Endothelial cell of umbilical vein (primary cell): ENCODE measurements at regions not wholly inside any gene's neighbourhood (a gene's known extent, or its start where the extent isn't known, plus 50 kb on each side); places are given as distances from the start of the nearest gene placed in this dataset.

Experiments
- BruUV-seq: library from RNA; stranded (reverse); fragments of 400-500 nt; replicated peaks from 2 replicates; lab custom pipeline; 2021; lab: Mats Ljungman, UMichigan
- CTCF ChIA-PET: fragments of 300-600, 350-600 bp; sonication (Branson Sonifier 250); formaldehyde crosslinking; loops from one replicate; lab custom pipeline; 2021; ENCODE audit warnings: antibody characterized with exemption, inconsistent platforms; lab: Charles Lee
- POLR2A ChIA-PET: fragments of 300-600, 350-600 bp; sonication (Branson Sonifier 250); formaldehyde crosslinking; loops from one replicate; lab custom pipeline; 2021; ENCODE audit warnings: antibody characterized with exemption, inconsistent platforms; lab: Charles Lee
- DNase-seq: peaks from one replicate; pipeline ENCODE4 v3.0.0-alpha.2; 2011; ENCODE audit warnings: low read depth, low spot score
- FAIRE-seq: peaks from 2 replicates; lab custom pipeline; 2011; peaks lifted over from hg19 to GRCh38; lab: Jason Lieb, UNC
- H2AFZ ChIP-seq: 2 replicates; pipeline ENCODE4 v1.6.0; 2012; ENCODE audit warnings: low read depth, low read length, control low read depth, inconsistent platforms
- H3K27ac ChIP-seq: 2 replicates; pipeline ENCODE4 v1.5.1; 2011; ENCODE audit warnings: low read depth, mild to moderate bottlenecking, control low read depth, low read length, moderate library complexity; ENCODE audit not compliant: insufficient read depth
- H3K27me3 ChIP-seq, 2 experiments: 2 replicates each; pipeline versions ENCODE4 v1.6.0 to v1.6.1; 2011; ENCODE audit warnings: low read length in 2 of 2, mixed read lengths in 1 of 2; ENCODE audit not compliant: control insufficient read depth in 2 of 2, insufficient read depth in 2 of 2
- H3K36me3 ChIP-seq, 2 experiments: 2 replicates in 1 of 2; 3 replicates in 1 of 2; pipeline ENCODE4 v1.5.1; 2011; ENCODE audit warnings: low read length in 2 of 2, mild to moderate bottlenecking in 1 of 2, moderate library complexity in 1 of 2; ENCODE audit not compliant: control insufficient read depth in 2 of 2, insufficient read depth in 2 of 2; ENCODE audit errors: extremely low read depth in 1 of 2
- H3K4me1 ChIP-seq: 3 replicates; pipeline ENCODE4 v1.5.1; 2011; ENCODE audit warnings: mild to moderate bottlenecking, low read length; ENCODE audit not compliant: control insufficient read depth, insufficient read depth; ENCODE audit errors: extremely low read depth
- H3K4me2 ChIP-seq: 2 replicates; pipeline ENCODE4 v1.6.1; 2011; ENCODE audit warnings: low read length, control low read depth, mixed read lengths; ENCODE audit not compliant: insufficient read depth
- H3K4me3 ChIP-seq, 3 experiments: fragments of 200-600 bp in 1 of 3; sonication (generic), shearing (Covaris generic) in 1 of 3; replicated peaks in 1 of 3; 2 replicates each; pipeline ENCODE4 v1.5.1; 2011 to 2016; ENCODE audit warnings: control low read depth in 3 of 3, low read length in 3 of 3, mild to moderate bottlenecking in 2 of 3, inconsistent platforms in 1 of 3, low read depth in 1 of 3, moderate library complexity in 1 of 3; ENCODE audit not compliant: insufficient read depth in 1 of 3
- H3K79me2 ChIP-seq: 2 replicates; pipeline ENCODE4 v1.6.0; 2012; ENCODE audit warnings: low read length, inconsistent platforms; ENCODE audit not compliant: control insufficient read depth, insufficient read depth
- H3K9ac ChIP-seq: replicated peaks from 2 replicates; pipeline ENCODE3; 2011; ENCODE audit warnings: low read length, control low read depth; ENCODE audit not compliant: insufficient read depth; ENCODE audit errors: extremely low read depth
- H3K9me1 ChIP-seq: replicated peaks from 3 replicates; pipeline ENCODE4 v1.6.0; 2011; ENCODE audit warnings: mild to moderate bottlenecking, low read length; ENCODE audit not compliant: control insufficient read depth, insufficient read depth; ENCODE audit errors: extremely low read depth
- H3K9me3 ChIP-seq: replicated peaks from 2 replicates; pipeline ENCODE4 v1.5.1; 2012; ENCODE audit warnings: low read length, inconsistent platforms; ENCODE audit not compliant: control insufficient read depth, insufficient read depth
- H4K20me1 ChIP-seq: replicated peaks from 2 replicates; pipeline ENCODE3; 2011; ENCODE audit warnings: mild to moderate bottlenecking, low read length; ENCODE audit not compliant: control insufficient read depth, insufficient read depth; ENCODE audit errors: extremely low read depth
- CTCF ChIP-seq, 2 donors: IDR thresholded peaks; 1 replicate in 1 of 2; 2 replicates in 1 of 2; pipeline ENCODE4 v1.5.1; 2011; ENCODE audit warnings: low read length in 2 of 2, mild to moderate bottlenecking in 2 of 2, moderate library complexity in 2 of 2, control low read depth in 1 of 2, inconsistent platforms in 1 of 2, low read depth in 1 of 2; ENCODE audit not compliant: insufficient read depth in 1 of 2; ENCODE audit errors: extremely low read depth in 1 of 2
- EZH2 ChIP-seq: IDR thresholded peaks from 2 replicates; pipeline ENCODE4 v1.6.1; 2012; ENCODE audit warnings: borderline replicate concordance, low read depth, mild to moderate bottlenecking, moderate library complexity, low read length, inconsistent platforms; ENCODE audit not compliant: severe bottlenecking
- FOS ChIP-seq: IDR thresholded peaks from 2 replicates; pipeline ENCODE4 v1.6.1; 2011; ENCODE audit warnings: mild to moderate bottlenecking, low read length, moderate library complexity, borderline replicate concordance; ENCODE audit not compliant: insufficient read depth
- GATA2 ChIP-seq: IDR thresholded peaks from 2 replicates; pipeline ENCODE4 v1.7.0; 2011; ENCODE audit warnings: low read depth, mild to moderate bottlenecking, moderate library complexity, mixed read lengths, low read length; ENCODE audit not compliant: insufficient read length, insufficient read depth
- JUN ChIP-seq: IDR thresholded peaks from 2 replicates; pipeline ENCODE4 v1.6.1; 2011; ENCODE audit warnings: borderline replicate concordance, low read depth; ENCODE audit not compliant: insufficient read length, insufficient read depth
- MAX ChIP-seq: IDR thresholded peaks from 2 replicates; pipeline ENCODE4 v1.6.1; 2011; ENCODE audit not compliant: insufficient read depth, insufficient read length
- MYC ChIP-seq: IDR thresholded peaks from one replicate; pipeline ENCODE4 v1.6.1; 2011; ENCODE audit warnings: mild to moderate bottlenecking, low read depth, low read length
- POLR2A ChIP-seq: IDR thresholded peaks from 2 replicates; pipeline ENCODE4 v1.6.1; 2012; ENCODE audit warnings: low read depth, mild to moderate bottlenecking, control low read depth, low read length
- POLR2AphosphoS5 ChIP-seq: IDR thresholded peaks from 2 replicates; pipeline ENCODE4 v1.6.1; 2012; ENCODE audit warnings: low read depth, mild to moderate bottlenecking, control low read depth, low read length, moderate library complexity; ENCODE audit not compliant: insufficient read depth
- dilution Hi-C: fragments of 300-500 bp; cut with MboI; formaldehyde crosslinking; loops from one replicate; pipeline ENCODE4 v1.15.0; 2019; ENCODE audit warnings: low sequenced_read_pairs; ENCODE audit not compliant: extremely low pct_ligation_motif_present
- intact Hi-C: fragments of 100-400 bp; cut with micrococcal nuclease; formaldehyde crosslinking; loops from one replicate; pipeline ENCODE4 v1.10.0; 2022

- H3K27me3 ChIP-seq, result peaks cover 0 to 4% of the 10 kb centered on the region in 2 experiments
- H3K9ac ChIP-seq, result no peak overlapping the region
- TF ChIP-seq GATA2 (no peak), FOS (no peak), CTCF (IDR thresholded peaks at IDR 0.05; ENCODE audit: extremely low read depth in 1 of 2, insufficient read depth in 1 of 2, low read depth in 1 of 2, low read length in 2 of 2) (no peak), EZH2 (no peak), MYC (no peak), POLR2A (no peak), MAX (no peak), JUN (no peak), POLR2AphosphoS5 (no peak)
- no peaks in the 10 kb centered on the region for H4K20me1 ChIP-seq
- no peak overlapping the region for H3K4me3 ChIP-seq
- no peaks in the 10 kb centered on the region for H3K79me2 ChIP-seq
- ChIA-PET CTCF (interaction anchor here (1.2 to 6.2 kb wide), 3 partner anchors 10 to 463 kb away, joined by 3 to 28 read pairs (median 4); no protein-coding TSS in a partner anchor), POLR2A (no interaction called here)
- no peak overlapping the region for H3K4me2 ChIP-seq
- no TSS peak for BruUV-seq
- dilution Hi-C loops (no loop called here), intact Hi-C loops (no loop called here)
- H2AFZ ChIP-seq, result no peak overlapping the region
- no peaks in the 10 kb centered on the region for H3K4me1 ChIP-seq
- no peaks in the 10 kb centered on the region for H3K9me3 ChIP-seq
- H3K27ac ChIP-seq, result no peak overlapping the region
- FAIRE-seq, result no peak
- no peaks in the 10 kb centered on the region for H3K36me3 ChIP-seq
- DNase-seq, result no peak
- no peaks in the 10 kb centered on the region for H3K9me1 ChIP-seq
Observed at GRCh38 chr16:87027056-87027616, 290.1 kb downstream of the C16orf95 start.
